Left ventricle myocardium inferior (tissue), 1 donor: ENCODE measurements at regions not wholly inside any gene's neighbourhood (a gene's known extent, or its start where the extent isn't known, plus 50 kb on each side); places are given as distances from the start of the nearest gene placed in this dataset.

Source experiments
- DNase-seq: peaks from one replicate; pipeline ENCODE4 v3.0.0-alpha.2; 2020
- H3K27ac ChIP-seq: fragments of 200-600 bp; replicated peaks from 2 replicates; pipeline ENCODE4 v1.8.0; 2021
- H3K27me3 ChIP-seq: fragments of 200-600 bp; 2 replicates; pipeline ENCODE4 v1.8.0; 2021; ENCODE audit warnings: low read depth
- H3K36me3 ChIP-seq: fragments of 200-600 bp; 2 replicates; pipeline ENCODE4 v1.8.0; 2021
- H3K4me1 ChIP-seq: fragments of 200-600 bp; 2 replicates; pipeline ENCODE4 v1.8.0; 2021
- H3K4me3 ChIP-seq: fragments of 200-600 bp; 2 replicates; pipeline ENCODE4 v1.8.0; 2021; ENCODE audit warnings: mild to moderate bottlenecking, moderate library complexity
- H3K9me3 ChIP-seq: fragments of 200-600 bp; replicated peaks from 2 replicates; pipeline ENCODE4 v1.8.0; 2021
- CTCF ChIP-seq: fragments of 200-600 bp; IDR thresholded peaks from 2 replicates; pipeline ENCODE4 v1.8.0; 2021; ENCODE audit warnings: antibody characterized with exemption, mild to moderate bottlenecking, borderline replicate concordance
- intact Hi-C: fragments of 100-400 bp; cut with micrococcal nuclease; formaldehyde crosslinking; loops from one replicate; pipeline ENCODE4 v1.11.0; 2022
- donor health status: DM: no; HTN: yes; CAD: no; lungs with severe emphysema.

GRCh38 chr12:127144770-127145169, 1122.2 kb upstream of the TMEM132C start:
- no peak for DNase-seq
- TF ChIP-seq CTCF: no peak
- H3K4me1 ChIP-seq: peaks cover 20% of the 10 kb centered on the region
- no peak overlapping the region for H3K4me3 ChIP-seq
- H3K9me3 ChIP-seq: peaks cover 28% of the 10 kb centered on the region
- no peaks in the 10 kb centered on the region for H3K36me3 ChIP-seq
- H3K27me3 ChIP-seq: no peaks in the 10 kb centered on the region
- H3K27ac ChIP-seq: no peak overlapping the region
- intact Hi-C loops: no loop called here

DNA sequence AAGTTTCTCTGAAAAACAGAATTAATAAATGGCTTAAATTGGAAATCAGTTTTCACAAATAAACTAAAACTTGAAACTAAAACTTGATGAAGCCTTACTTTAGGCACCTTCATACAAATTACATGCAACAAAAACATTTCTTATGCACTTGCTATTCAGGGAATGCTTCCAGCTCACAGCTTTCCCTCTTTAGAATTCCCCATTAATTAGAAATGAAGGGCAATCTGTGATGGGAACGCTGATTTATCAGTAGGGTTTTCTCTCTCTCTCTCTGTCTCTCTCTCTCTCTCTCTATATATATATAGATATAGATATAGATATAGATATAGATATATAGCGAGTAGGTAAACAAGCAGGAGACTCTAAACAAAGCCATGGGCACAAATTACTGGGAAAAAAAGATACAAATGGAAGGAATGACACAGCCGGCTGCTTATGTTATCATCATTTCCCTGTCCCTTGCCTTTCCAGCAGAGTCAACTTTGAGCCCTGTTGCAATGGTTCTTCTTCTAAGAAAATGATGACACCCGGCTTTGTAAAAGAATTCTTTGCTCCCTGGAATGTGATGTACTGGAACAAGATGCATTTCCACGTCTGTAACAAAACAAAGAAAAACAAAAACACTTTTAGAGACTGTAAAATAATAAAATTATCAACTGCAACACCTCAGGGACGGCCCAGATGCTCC, 1121.6 kb upstream of the TMEM132C start:
- Histone ChIP-seq H3K4me1 (peaks cover 20% of the 10 kb centered on the region), H3K27ac (peak overlapping the region; percentile 58), H3K4me3 (peak overlapping the region; percentile 71), H3K36me3 (no peaks in the 10 kb centered on the region), H3K27me3 (no peaks in the 10 kb centered on the region), H3K9me3 (peaks cover 22% of the 10 kb centered on the region)
- TF ChIP-seq CTCF: no peak
- intact Hi-C loops: no loop called here
- no peak for DNase-seq

DNA sequence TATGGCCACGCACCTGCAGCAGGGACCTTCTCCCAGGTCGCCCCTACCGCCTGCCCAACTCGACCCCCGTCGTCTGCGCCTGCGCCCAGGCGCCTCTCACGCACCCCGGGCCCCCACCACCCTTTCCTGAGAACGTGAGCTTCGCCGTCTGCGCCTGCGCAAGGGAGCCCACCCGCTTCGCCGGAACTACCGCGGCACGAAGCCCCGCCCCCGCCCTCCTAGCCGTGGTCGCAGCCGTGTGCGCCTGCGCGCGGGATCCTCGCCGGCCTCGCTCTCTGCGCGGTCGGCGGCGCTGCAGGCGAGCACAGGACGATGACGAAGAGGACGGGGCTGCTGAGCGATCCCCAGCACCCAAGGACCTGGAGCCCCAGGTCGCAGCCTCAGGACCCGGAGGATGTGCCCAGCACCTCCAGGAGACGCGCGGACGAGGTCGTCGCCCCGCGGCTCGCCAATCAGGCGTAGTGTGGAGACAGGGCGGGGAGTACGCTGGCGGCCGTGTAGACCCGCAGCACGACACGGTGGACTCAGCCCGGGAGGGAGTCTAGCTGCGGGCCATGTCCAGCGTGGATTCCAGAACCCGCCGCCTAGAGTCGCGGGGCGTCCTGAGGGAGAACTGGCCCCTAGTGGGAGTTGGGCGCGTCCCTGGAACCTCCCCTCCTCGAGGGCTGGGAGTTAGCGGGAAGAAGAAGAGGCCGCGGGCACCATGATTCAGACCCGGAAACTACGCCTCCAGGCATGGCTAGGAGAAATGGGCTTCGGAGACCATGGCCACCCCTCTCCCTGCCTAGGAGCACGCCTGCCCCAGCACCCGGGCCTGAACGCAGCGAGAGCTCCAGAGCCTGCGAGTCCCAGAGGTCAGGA, 1120.8 kb upstream of the TMEM132C start:
- Histone ChIP-seq H3K4me1 (peaks cover 20% of the 10 kb centered on the region), H3K4me3 (peak overlapping the region; percentile 71), H3K9me3 (peaks cover 15% of the 10 kb centered on the region), H3K27ac (peak overlapping the region; percentile 58), H3K27me3 (no peaks in the 10 kb centered on the region), H3K36me3 (no peaks in the 10 kb centered on the region)
- TF ChIP-seq CTCF: no peak
- peak; percentile 79 for DNase-seq
- intact Hi-C loops: no loop called here

GRCh38 chr12:127146991-127147718, 1119.8 kb upstream of the TMEM132C start:
- TF ChIP-seq CTCF: no peak
- DNase-seq: no peak
- Histone ChIP-seq H3K27me3 (no peaks in the 10 kb centered on the region), H3K9me3 (peaks cover 5% of the 10 kb centered on the region), H3K4me1 (peaks cover 20% of the 10 kb centered on the region), H3K27ac (no peak overlapping the region), H3K4me3 (peak overlapping the region; percentile 71), H3K36me3 (no peaks in the 10 kb centered on the region)
- intact Hi-C loops: no loop called here

DNA sequence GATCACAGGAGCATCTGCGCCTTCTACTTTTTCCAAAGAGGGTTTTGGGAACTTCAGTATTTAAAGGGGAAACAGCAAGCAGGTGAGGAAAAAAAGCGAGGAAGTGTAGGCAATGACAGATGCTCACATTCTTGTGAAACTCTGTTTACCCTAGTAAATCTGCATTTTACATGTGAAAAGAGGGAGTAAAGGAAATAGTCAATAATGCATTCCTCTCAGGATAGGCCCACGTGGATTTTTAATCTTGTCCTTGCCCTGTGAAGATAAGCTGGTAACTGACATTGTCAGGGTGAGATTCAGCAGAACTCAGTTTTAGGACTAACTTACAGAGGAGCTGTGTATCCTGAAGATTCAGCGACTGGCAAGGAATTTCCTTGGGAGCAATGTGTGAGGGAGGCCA, 1119.2 kb upstream of the TMEM132C start:
- H3K36me3 ChIP-seq: no peaks in the 10 kb centered on the region
- peaks cover 5% of the 10 kb centered on the region for H3K9me3 ChIP-seq
- no peaks in the 10 kb centered on the region for H3K27me3 ChIP-seq
- no peak overlapping the region for H3K4me3 ChIP-seq
- H3K4me1 ChIP-seq: peaks cover 20% of the 10 kb centered on the region
- TF ChIP-seq CTCF: no peak
- H3K27ac ChIP-seq: no peak overlapping the region
- intact Hi-C loops: no loop called here
- no peak for DNase-seq
